GM19328 (cell line): ENCODE measurements at regions not wholly inside any gene's neighbourhood (a gene's known extent, or its start where the extent isn't known, plus 50 kb on each side); places are given as distances from the start of the nearest gene placed in this dataset.
A peak's percentile ranks its signal among the peaks of the same experiment; 100 is the strongest.

Experiments
- ATAC-seq: cut with Tn5 transposase; IDR thresholded peaks from one replicate; pipeline ENCODE4 v1.9.1; 2021; ENCODE audit warnings: mild to moderate bottlenecking, moderate library complexity; ENCODE audit not compliant: unreplicated experiment

GRCh38 chr3:39744746-39745145, 64.7 kb upstream of the MYRIP start:
- no peak for ATAC-seq

DNA sequence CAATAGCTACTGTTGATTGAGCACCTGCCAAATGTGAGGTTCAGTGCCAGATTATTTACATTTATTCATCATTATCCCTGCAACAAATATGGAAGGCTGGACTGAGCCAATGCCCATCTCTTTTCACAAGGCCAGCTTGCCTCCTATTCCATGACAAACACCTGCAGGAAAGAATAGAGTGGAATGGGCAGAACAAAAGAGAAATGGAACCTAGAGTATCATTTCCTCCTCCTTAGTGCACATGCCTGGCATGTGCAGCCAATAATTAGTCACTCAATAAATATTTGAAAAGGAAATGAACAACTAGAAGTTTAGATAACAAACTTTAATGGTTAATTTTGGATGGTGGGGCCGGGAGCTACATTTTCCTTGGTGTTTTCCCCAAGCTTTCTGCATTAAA, 61.4 kb upstream of the MYRIP start:
- no peak for ATAC-seq

GRCh38 chr3:39748763-39749162, 60.6 kb upstream of the MYRIP start:
- no peak for ATAC-seq

DNA sequence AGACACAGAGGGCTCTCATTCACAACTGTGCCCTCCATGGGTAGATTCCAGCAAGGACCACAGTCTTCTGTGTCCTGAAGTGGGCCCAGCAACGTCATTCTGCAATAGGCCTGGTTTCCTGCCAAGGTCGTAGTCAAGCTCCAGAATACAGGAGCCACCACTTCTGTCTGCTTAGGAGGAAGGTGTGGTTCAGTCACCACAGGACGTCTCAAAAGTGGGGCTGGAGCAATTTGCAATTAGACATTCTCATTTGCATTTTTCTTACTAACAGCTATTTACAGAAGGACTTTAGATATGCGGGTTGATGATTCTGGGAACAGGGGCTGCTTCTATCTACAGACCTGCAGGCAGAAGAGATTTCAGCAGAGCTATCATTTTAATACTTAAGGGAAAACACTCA, 58.7 kb upstream of the MYRIP start:
- ATAC-seq, result no peak

GRCh38 chr3:39751286-39751685, 58.1 kb upstream of the MYRIP start:
- no peak for ATAC-seq

- no peak for ATAC-seq
Observed at GRCh38 chr3:39752019-39752637, 57.3 kb upstream of the MYRIP start.

DNA sequence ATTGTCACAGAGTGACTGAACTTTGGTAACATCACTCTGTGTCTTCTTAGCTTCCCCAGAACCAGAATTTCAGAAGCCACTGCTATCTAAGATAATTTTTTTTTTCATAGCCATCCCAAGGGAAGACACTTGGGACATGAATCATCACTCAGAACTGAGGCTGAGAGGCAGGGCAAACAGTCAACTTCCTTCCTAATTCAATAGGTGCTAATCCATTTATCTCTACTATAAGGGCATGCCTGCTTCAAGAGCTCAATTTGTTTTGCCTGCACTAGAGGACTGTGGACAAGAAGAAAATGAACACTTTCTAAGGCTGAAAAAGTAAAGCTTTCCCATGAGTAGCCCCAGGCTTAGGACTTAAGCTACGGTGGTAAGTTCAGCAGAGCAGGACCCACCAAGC, 56.7 kb upstream of the MYRIP start:
- no peak for ATAC-seq

DNA sequence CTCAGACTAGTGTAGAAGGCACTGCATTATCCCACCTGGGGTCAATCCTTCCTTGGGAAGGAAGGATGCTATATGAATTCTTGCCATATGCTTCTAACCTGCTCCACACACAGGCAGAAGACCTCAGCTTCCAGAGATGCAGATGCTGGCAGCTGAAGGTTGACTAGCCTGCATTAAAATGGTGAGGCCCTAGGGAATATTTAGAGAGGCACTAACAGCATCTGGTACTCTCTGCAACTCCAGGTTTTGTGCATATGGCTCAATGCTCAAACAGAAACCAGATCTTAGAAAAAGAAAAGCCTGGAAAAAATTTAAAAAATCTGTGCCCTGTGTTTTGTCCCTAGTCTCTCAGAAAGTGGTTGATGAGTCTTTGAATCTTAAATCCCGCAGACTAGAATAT, 56.0 kb upstream of the MYRIP start:
- ATAC-seq, result no peak

- ATAC-seq, result peak; percentile 48
Observed at GRCh38 chr3:39754549-39754948, 54.9 kb upstream of the MYRIP start.

GRCh38 chr3:39755100-39755499, 54.3 kb upstream of the MYRIP start:
- ATAC-seq, result no peak

DNA sequence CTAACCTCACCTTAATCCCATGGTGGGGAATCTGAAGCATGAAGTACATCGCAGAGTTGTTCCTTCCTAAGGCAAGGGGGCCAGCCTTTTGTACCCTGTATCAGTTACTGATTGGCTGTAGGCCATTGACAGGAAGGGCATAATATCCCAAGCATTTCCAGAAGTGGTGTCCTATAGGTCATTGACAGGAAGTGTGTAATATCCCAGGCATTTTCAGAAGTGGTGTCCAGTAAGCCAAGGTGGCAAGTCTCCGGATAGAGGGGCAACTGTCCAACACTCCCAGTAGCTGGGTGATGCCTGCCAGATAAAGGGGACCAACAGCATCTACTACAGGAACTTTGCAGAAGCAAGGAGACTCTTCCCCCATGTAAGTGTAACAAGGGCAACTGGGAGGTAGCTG, 52.1 kb upstream of the MYRIP start:
- ATAC-seq, result no peak
